Endometrial microvascular endothelial cells (primary cell): ENCODE measurements at regions not wholly inside any gene's neighbourhood (a gene's known extent, or its start where the extent isn't known, plus 50 kb on each side); places are given as distances from the start of the nearest gene placed in this dataset.
"Not testable (repeated sequence)": the region's sequence is repeated elsewhere in the genome, so short reads cannot be mapped to it uniquely, and the experiment has no call there.

Experiments used
- in situ Hi-C: cut with HindIII; loops from 2 replicates; pipeline ENCODE4 v1.10.0; 2017; ENCODE audit warnings: low sequenced_read_pairs, low pct_unique_long_range_greater_than_20kb; ENCODE audit errors: inconsistent ontology term

DNA sequence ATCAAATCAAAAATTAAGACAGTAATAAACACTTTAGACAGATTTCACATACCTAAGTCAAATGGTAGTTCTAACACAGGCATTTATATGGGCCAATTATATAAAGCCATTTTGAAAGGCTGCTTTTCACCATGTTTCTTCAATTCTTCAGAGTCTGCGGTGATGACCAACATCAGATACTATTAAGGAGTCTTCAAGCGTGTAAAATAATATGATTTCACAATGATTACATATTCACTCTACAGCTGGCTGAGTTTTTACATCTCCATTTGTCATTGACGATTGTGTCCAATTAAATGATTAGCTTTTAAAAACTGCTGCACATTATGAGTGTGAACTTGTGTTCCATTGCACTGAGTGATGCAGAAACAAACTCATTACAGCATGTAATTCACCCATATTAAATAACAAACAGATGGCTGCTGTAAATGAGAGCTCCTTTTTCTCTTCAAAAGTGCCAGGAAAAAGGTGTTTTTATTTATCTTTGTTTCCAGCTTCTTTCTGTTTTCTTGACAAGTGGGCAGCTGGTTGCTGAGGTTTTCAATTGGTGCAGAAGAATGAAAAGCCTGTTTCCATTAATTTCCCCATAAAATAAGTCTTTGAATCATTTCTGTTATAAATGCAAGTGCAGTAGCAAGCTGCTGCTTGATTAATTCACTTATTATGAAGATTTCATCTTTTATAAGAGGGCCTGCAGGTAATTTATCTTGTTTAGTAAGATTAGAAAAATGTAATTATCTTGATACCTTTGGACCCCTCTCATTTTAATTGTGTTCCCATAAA lies 676.1 kb upstream of the KLHL1 start:
- in situ Hi-C loops = no loop called here

DNA sequence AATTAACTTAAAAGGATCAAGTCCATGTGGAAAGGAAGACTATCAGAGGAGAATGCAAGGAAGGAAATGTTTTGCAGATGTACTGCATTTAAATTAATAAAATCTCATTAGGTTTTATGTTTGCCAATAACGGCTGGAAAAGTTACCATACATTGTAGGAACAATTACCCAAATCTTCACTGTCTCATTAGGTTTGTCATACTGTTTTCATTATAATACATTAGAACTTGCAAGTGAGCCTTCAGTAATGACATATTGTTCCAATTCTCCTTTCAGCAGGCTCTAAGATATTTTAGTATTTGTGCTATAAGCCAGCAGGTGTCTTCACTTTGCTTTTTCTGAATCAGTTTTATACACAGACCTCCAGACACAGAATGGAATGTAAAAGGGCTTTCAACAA lies 661.6 kb upstream of the KLHL1 start:
- in situ Hi-C loops = no loop called here

DNA sequence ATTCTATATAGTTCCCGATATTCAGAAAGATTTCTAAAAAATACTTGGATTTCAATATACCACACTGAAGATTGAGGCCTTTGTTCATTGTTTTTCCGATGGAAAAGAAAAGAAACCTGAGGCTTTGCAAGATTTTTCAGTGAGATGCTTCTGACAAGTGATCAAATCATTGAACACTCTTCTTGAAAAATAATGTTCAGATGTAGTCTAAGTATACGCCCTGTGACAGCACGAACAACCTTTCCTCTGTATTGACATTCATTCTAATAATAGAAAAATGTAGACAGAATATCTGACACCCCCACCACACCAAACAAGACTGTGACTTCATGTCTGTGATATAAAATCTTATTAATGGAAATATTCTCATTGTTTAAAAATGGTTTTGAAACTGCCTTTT lies 650.7 kb upstream of the KLHL1 start:
- in situ Hi-C loops = no loop called here

DNA sequence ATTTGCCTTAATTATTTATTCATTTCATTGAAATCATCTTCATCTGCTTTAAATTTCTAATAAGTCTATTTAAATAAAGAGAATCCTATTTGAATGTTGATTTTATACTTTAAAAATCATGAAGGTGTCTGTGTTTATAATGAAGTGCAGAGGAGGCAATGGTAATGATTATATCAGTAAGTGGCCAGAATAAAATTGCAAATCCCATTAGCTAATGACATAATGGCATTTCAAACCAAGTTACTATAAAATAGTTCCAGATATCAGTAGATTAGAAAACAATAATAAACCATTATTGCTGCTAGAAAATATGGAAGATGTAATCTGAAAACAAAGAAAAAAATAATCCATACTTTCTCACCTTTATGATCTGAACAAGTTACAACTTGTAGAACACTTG lies 647.8 kb upstream of the KLHL1 start:
- in situ Hi-C loops = no loop called here

DNA sequence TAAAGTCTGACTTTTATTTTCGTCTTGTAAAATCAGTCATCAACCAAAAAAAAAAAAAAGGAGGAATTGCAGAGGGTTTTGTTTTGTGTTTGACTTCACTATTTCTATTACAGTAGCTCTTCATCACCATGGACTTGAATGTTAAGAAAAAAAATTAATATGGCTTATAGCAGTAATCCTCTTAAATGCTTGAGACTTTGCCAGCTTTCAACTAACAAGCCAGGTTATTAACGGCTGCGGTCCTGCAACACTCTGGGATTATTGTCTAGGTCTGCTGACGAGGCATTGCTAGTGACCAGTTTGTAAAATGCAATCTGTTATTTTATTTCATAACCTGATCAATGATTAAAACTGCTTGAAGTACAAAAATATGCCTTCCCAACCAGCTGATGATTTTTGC lies 647.2 kb upstream of the KLHL1 start:
- in situ Hi-C loops = no loop called here

DNA sequence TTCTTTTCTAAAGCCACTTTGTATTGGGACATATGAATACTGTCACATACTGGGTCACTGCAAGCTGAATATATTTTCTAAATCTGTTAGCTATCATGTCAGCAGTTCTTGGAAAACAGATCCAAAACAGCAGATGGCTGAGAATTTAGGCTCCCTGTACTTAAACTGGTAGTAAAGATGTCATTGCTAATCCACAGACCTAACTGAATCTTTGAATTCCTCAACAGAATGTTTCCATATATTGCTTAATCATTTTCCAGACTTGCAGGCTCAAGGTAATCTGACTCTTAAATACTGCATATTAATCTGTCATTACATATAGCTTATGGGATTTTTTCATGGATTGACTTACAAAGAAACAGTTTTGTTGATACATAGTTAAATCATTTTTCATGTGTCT lies 639.0 kb upstream of the KLHL1 start:
- in situ Hi-C loops = no loop called here

DNA sequence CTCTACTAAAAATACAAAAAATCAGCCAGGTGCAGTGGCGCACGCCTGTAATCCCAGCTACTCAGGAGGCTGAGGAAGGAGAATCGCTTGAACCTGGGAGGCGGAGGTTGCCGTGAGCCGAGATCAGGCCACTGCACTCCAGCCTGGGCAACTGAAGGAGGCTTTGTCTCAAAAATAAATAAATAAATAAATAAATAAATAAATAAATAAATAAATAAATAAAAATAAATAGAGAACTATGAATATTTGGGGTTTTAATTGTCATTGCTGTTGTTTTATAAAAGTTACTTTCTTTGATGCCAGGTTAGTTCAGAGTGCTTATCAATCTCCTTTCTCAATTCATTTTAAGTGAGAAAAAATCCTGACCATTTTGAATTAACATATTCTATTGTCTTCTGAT lies 638.2 kb upstream of the KLHL1 start:
- in situ Hi-C loops = not testable (repeated sequence)

DNA sequence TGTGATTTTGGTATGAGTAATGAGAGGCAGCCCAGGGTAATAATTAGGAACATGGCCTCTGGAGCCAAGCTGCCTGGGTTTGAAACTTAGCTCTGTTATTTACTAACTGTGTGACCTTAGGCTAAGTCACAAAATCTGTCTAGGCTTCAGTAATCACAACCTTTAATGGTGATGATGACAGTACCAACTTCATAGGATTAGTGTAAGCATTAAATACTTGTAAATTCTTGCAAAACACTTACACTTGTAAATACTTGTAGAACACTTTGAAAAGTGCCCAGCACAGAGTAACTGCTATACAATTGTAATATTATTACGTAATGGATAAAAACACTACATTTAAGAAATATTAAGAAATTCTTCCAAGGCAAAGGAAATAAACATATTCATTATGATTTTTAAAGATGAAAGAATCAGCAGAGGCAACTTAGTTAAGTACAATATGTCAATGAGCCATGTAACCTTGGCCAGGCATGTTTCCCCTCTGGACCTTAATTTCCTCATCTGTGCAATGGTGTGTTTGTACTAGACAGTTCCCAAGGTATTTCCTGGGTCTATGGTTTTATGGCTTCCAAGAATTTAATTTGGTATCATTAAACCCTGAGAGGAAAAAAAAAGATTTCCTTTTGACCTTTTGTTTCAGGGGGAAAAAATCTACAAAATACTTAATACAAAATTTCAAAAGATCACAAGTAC lies 628.5 kb upstream of the KLHL1 start:
- in situ Hi-C loops = no loop called here

DNA sequence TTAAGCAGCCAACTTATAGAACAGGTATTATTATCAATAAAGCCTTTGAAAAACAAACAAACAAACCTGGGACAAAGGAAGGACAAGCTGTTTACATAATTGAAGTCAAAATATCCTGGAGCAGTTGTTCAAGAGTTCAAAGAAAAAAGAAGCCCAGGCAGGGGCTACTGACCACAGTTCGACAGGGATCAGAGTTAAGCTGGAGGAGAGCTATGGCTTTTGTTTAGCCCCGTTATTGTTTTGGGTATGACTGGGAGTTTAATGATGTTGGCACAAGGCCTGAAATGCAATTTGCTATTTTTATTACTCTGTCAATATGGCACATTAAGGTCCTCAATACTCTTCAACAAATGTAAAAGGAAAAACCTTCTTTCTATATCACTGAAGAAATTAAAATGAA lies 624.4 kb upstream of the KLHL1 start:
- in situ Hi-C loops = no loop called here

DNA sequence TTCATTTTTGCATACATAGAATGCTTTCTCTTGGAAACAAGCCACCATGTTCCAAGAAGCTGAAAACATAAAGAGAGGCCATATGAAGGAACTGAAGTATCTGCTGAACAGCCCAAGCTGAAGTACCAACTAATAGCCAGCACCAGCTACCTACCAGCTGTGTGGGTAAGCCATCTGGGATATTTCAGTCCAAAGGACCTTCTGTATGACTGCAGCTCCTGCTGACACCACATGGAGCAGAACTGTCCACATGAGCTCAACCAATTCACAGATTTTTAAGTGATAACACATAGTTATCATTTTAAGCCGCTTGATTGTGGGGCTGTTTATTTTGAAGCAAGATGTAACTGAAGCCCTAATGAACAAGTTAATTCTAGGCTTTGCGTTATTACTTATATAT lies 621.1 kb upstream of the KLHL1 start:
- in situ Hi-C loops = no loop called here

DNA sequence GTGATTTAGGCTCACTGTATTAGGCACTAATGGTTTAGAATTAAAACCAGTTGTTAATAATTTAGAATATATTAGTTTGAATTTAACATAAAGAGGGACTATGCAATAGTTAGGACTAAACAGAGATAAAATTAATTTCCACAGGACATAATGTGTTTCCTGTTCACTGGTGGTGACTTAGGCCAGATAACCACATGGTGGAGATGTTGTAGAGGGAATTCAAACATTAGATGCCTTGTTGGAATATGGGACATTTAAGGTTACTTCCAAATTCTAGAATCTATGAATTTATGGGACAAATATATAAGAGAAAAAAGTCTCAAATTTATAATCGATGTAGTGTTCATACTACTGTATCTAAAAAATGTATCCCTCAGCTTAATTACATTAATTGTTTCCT lies 615.5 kb upstream of the KLHL1 start:
- in situ Hi-C loops = no loop called here

DNA sequence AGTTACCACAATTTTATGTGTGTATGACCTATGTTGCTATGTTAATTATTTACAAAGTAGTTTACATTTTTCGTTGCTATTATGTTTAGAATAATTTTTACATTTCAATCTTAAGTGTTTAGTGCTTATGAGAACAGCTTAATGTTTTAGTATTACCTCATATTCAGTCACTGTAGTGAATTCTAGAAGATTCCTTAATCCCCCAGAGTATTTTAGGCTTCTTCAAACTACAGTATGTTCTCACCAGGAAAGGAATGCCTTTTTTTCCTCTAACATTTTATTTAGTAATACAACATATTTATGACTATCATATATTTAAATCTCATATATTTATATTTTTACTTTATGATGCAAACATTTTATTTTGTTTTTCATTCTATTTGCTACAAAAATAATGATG lies 612.1 kb upstream of the KLHL1 start:
- in situ Hi-C loops = no loop called here

DNA sequence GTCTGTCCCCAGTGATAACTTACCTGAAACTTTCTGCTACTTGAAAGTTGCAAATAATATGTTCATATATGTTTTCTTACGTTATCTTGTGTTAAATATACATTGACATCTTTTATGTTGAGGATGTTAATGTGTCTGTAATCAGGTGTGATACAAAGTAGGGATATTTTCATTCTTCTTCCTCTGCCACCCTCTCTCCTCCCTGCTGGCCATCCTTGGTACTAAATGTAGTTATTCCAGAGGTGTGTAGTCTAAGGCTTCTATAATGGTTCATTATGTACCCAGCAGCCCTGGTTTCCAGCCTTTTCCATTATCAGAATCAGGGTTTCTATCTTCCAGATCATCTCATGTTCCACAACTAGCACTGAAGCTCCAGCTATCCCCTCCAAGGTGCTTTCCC lies 606.7 kb upstream of the KLHL1 start:
- in situ Hi-C loops = no loop called here

DNA sequence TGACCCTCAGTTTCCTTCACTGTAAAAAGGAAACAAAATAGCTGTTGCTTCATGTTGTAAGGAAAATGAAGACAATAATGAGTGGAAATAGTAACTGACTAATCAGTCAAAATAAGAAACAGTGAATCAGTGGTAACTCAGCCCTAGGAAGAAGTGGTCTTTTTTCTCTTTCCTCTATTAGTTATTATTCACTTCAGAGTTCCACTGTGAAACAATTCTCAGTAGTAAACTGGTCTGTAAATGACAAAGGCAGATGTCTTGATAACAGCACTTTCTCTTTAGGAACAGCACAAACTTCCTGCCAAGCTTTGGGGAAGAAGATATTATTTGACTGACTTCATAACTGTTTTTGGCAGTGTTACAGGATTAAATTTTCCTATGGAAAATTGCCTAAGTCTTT lies 600.5 kb upstream of the KLHL1 start:
- in situ Hi-C loops = no loop called here

DNA sequence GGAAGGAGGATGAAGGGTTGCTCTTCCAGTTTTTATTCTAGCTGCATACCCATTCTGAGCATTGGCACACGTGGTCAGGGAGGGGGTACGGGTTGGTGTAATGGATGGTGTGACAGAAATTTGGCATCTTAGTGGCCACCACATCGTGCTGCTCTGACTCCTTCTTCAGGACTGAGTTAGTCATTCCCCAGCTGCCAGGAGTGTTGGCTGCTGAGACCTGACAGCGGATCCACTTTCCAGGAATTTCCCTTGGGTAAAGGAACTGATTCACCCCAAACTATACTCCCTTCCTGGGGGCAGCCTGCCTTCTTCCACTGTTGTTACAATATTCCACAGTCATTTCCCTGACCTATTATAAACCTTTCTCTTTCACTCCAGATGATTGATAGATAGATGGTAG lies 595.5 kb upstream of the KLHL1 start:
- in situ Hi-C loops = no loop called here

DNA sequence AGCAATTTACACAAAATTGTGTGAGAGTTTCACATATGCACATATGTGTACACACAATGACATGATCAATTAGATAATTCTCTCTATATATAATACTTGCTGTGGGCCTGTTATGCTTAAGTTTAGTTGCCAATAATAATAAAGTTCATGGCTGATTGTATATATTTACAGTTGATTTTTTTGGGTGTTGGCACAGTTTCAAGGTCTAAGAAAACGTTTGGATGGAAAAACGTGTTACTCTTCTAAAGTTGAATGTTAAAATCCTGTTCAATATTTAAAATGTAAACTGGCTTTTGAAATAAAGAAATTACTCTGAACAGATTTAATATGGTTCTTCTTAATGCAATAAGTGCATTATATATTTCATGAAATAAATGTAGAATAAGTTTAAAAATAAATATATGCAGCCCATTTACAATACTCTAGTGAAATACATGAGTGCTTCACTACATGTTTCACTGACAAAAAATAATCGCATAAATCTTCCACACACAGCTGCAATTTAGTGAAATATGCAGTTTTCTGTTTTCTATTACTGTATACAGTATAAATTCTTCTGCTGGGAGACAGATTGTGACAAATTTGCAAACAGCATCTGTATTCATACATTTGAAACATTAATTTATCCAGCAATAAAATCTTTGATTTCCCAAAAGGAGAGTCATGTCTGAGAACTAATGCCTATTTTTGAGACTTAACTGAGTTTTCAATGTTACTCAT lies 586.9 kb upstream of the KLHL1 start:
- in situ Hi-C loops = no loop called here

DNA sequence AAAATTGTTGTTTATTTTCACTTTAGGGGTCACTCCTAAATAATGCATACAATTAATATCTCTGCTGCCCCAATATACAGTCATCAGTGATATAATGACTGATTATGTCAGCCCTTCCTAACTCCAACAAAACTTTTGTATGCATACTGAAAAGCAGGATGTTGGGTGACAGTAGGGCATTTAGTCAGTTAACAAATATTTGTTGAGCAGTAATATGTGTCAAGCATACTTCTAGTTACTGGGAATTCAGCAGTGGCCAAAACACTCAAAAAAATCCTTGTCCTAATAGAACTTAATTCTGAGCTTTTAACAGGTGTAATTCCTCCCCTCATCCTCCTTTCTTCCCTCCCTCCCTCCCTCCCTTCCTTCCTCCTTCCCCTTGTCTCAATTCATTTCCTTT lies 560.7 kb upstream of the KLHL1 start:
- in situ Hi-C loops = no loop called here

DNA sequence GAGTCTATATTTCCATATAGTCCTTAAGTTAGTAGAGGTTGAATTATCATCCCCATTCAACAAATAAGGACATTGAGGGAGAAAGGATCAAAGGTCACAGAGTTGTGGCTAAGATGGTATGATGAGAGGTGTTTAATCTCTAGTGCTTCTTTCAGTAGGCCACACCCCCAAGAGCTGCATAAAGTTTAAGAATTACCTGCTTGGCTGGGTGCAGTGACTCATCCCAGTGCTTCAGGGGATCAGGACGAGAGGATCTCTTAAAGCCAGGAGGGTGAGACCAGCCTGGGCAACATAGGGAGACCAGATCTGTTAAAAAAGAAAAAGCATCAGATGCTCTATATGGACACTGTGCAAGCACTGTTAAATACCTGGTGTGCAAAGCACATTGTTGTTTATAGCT lies 560.0 kb upstream of the KLHL1 start:
- in situ Hi-C loops = no loop called here

DNA sequence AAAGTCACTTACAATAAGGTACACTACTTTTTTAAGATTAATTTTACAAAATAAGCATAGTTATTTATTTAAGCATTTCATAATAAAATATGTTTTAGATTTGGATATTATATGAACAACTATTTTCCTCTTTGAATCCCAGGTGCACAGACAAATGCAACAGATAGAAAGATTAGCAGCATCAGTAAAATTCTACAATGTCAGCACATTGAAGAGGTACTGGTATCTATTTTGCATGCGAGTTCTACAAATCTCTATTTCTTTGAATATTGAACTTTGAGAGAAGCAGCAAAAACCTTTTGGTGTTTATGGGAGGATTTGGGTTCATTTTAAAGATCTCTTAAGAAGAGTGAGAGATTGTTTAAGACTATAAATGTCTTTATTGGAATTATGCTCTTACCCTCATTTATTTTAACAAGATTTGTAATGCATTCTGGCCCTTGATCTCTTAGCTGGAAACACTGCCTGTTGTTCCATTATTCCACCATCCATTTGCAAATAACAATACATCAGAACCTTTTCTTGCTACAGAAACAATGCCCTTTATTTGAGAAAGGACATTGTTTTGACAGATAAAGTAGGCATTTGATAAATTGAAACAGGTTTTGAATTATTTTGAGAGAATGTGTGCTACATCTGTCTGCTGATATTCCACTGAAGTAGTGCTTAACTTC lies 558.8 kb upstream of the KLHL1 start:
- in situ Hi-C loops = no loop called here
